GM12892 (cell line): ENCODE measurements at regions not wholly inside any gene's neighbourhood (a gene's known extent, or its start where the extent isn't known, plus 50 kb on each side); places are given as distances from the start of the nearest gene placed in this dataset.

Source experiments
- POLR2A ChIP-seq: IDR thresholded peaks from 2 replicates; pipeline ENCODE4 v1.6.1; 2011; ENCODE audit warnings: low read depth, low read length, control low read depth
- POLR2AphosphoS5 ChIP-seq: IDR thresholded peaks from 2 replicates; pipeline ENCODE4 v1.6.1; 2011; ENCODE audit warnings: low read depth, low read length, control low read depth

GRCh38 chr17:77798031-77798430, 160.5 kb upstream of the TNRC6C start:
- no peak for TF ChIP-seq POLR2AphosphoS5
- no peak for TF ChIP-seq POLR2A
